ENCODE measurements at regions not wholly inside any gene's neighbourhood (a gene's known extent, or its start where the extent isn't known, plus 50 kb on each side); places are given as distances from the start of the nearest gene placed in this dataset.
"Not testable (repeated sequence)": the region's sequence is repeated elsewhere in the genome, so short reads cannot be mapped to it uniquely, and the experiment has no call there.

DNA sequence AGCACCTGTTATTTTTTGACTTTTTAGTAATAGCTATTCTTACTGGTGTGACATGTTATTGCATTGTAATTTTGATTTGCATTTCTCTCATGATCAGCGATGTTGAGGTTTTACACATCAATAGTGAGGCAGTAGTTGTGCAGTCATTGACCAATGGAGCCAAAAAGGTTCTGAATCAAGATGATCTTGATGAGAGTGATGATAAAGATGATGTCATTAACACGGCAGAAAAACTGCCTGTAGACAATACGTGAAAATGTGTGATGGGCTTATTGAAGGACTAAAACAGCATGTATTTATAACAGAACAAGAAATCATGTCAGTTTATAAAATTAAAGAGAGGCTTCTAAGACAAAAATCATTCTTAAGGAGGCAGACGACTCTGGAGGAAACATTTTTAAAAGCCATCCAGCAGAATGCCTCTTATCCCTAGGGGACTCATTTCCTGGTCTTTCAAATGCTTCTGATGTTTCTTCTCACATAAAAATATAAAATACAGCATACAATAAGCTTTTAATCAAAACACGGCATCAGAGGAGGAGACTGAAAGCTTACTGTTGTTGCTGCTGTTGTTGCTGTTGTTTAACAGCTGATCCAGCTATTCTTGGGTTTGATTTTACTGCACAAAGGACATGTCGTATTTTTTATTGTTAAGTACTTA lies 400.3 kb downstream of the LTN1 start:
- no peak for DNase-seq

- DNase-seq, result peak in 2 of 3 donors; percentile 9 to 48
Observed at GRCh38 chr21:28590676-28591075, 402.0 kb downstream of the LTN1 start.

GRCh38 chr21:28590026-28590425 lies 402.7 kb downstream of the LTN1 start:
- no peak for DNase-seq

GRCh38 chr21:28588997-28589396 lies 403.7 kb downstream of the LTN1 start:
- no peak for DNase-seq

DNA sequence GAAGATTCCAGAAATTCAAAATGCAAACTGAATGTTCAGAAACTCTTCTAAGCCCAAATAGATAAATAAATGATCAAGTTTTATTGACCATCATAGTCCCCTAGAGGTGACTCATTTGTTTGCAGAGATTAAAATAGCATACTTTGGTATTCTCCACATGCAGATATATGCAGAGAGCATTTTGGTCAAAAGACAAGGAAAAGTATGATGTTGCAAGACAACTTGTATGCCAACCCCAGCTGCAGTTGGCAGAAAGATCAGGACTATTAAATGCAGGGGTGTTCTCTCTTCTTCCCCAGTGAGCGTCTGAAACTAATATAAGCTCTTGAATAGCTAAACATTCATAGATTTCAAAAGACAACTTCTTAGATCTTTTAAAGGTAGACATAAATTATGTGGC lies 404.9 kb downstream of the LTN1 start:
- DNase-seq, result peak in 1 of 3 donors; percentile 17

GRCh38 chr21:28581976-28582375 lies 410.7 kb downstream of the LTN1 start:
- peak in 2 of 3 donors; percentile 34 to 50 for DNase-seq

GRCh38 chr21:28581311-28581731 lies 411.4 kb downstream of the LTN1 start:
- DNase-seq, result peak; percentile 16 to 62 (median 21)

GRCh38 chr21:28580585-28580984 lies 412.1 kb downstream of the LTN1 start:
- no peak for DNase-seq

- no peak for DNase-seq
Observed at GRCh38 chr21:28579986-28580550, 412.6 kb downstream of the LTN1 start.

DNA sequence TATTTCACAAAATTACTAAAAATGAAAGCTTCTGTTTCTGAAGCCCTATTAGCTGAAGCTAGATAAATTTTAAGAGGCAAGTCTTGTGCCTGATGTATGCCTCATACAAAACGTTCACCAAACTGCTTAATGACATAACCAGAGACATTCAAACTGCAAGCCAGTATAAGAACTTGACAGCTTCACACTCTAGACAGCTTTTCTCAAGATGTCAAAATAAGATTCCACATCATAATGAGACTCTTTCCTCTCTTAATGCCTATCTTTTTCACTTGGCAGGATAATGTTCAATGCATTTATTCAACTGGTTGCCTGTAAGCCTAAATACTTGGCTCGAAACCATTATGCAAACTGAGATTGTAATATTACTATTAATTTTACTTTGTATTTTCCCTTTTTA lies 424.0 kb downstream of the LTN1 start:
- DNase-seq, result peak in 1 of 3 donors; percentile 17

DNA sequence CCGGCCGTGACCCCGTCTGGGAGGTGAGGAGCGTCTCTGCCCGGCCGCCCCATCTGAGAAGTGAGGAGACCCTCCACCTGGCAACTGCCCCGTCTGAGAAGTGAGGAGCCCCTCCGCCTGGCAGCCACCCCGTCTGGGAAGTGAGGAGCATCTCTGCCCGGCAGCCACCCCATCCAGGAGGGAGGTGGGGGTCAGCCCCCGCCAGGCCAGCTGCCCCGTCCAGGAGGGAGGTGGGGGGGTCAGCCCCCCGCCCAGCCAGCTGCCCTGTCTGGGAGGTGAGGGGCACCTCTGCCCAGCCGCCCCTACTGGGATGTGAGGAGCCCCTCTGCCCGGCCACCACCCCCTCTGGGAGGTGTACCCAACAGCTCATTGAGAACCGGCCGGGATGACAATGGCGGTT lies 428.7 kb downstream of the LTN1 start:
- DNase-seq, result not testable (repeated sequence)

DNA sequence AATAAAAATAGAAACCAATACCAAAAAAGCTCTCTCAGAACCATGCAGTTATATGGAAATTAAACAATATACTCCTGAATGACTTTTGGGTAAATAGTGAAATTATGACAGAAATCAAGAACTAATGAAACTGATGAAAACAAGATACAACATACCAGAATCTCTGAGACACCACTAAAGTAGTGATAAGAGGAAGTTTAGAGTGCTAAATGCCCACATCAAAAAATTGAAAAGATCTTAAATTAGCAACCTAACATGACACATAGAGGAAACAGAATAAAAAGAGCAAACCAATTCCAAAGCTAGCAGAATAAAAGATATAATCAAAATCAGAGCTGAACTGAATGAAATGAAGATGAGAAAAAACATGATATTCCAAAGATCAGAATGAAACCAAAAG lies 430.9 kb downstream of the LTN1 start:
- no peak for DNase-seq

DNA sequence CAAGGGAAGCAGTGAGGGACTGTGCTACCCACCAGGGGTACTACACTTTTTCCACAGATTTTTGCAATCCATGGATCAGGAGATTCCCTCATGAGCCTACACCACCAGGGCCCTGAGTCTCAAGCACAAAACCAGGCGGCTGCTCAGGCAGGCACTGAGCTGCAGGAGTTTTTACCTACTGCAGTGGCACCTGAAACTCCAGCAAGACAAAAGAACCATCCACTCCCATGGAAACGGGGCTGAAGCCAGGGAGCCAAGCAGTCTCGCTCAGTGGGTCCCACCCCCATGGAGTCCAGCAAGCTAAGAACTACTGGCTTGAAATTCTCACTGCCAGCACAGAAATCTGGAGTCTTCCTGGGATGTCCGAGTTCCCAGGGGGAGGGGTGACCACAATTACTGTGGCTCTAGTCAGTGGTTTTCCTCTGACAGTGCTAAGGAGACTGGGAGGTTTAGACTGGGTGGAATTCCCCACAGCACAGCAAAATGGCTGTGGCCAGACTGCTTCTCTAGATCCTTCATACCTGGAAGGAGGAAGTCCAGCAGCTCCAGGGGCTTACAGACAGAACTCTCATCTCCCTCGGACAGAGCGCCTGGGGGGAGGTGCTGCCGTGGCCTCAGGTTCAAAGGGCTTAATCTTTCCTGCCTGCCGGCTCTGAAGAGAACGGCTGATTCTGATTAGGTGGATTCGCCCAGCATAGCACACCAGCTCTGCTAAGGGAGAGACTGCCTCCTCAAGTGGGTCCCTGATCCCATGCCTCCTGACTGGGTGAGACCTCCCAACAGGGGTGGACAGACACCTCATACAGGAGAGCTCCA lies 437.8 kb downstream of the LTN1 start:
- peak in 1 of 3 donors; percentile 19 for DNase-seq

GRCh38 chr21:28550057-28550825 lies 442.4 kb downstream of the LTN1 start:
- no peak for DNase-seq

GRCh38 chr21:28548291-28548690 lies 444.4 kb downstream of the LTN1 start:
- no peak for DNase-seq

DNA sequence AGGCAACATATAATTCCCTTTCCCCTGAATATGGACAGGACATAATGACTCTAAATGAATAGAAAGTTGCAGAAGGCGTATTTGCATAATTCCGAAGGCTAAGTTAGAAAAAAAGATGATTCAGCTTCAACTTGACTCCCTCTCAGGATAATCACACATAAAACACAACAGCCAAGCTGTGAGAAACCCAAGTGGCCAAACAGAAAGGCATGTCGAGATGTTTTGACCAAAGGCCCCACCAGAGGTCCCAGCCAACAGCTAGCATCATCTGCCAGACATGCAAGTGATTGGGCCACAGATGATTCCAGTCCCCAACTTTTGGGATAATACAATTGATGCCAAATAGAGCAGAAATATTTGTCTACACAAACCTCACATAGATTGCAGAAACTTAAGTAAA lies 444.9 kb downstream of the LTN1 start:
- no peak for DNase-seq

DNA sequence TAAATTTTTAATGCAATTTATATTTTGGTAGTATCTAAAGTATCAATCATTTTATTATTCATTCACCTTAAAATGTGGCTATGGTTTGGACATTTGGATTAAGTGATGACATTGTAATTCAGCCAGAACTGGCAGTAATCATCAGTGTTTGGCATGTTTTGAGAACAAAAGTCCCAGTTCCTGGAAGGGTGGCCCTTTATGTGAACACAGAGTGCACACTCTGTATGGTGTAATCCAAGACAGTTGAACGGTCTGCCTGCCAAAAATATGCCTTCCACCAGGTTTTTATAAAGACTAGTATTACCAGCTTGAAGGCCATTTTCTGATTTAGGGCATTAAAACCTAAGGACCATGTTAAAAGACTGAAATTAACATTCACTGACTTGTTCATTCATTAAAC lies 448.7 kb downstream of the LTN1 start:
- no peak for DNase-seq

DNA sequence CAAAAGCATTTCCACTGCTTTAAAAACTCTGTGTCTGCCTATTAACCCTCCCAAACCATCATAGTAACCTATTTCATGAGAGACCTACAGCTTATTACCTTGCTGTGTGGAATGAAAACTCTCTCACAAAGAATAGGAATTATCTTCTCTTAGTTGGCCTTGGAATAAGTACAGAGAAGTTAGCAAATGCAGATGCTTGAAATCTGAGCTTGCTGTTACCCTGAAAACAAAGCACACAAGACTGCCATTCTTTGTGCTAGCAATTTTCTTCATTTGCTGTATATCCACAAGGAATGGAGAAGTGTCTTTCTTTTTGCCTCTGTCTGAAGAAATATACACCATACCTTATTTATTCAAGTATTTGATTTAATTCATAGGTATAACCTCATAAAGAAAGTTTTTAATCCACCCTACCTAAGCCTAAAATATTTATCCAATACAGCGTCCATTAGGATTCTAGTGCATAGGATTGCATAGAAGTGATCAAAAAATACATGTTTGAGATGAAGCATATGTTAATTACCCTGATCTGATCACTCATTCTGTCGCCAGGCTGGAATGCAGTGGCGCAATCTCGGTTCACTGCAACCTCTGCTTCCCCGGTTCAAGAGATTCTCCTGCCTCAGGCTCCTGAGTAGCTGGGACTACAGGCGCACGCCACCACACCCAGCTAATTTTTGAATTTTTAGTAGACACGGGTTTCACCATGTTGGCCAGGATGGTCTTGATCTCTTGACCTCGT lies 451.1 kb downstream of the LTN1 start:
- DNase-seq, result no peak

- DNase-seq, result peak in 1 of 3 donors; percentile 43
Observed at GRCh38 chr21:28540514-28540913, 452.2 kb downstream of the LTN1 start.

GRCh38 chr21:28539623-28539988 lies 453.1 kb downstream of the LTN1 start:
- DNase-seq, result no peak

GRCh38 chr21:28538987-28539622 lies 453.6 kb downstream of the LTN1 start:
- DNase-seq, result peak in 1 of 3 donors; percentile 88
